ENCODE measurements at regions not wholly inside any gene's neighbourhood (a gene's known extent, or its start where the extent isn't known, plus 50 kb on each side); places are given as distances from the start of the nearest gene placed in this dataset.

DNA sequence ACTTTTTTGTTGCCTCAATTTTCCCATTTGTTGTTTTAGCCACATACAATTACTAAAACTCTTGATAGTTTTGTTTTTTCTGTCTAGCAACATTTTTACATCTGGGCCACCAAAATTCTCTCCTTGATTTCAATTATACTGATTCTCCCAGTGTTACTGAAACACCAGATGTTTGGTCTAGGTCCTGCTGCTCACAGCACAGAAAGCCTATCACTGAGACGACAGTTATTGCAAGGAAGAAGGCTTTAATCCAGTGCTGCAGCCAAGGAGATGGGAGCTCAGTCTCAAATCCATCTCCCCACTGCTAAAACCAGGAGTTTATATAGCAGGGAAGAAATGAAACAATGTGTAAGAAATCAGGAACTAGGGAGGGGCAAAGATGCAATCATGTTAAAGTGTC is 837.7 kb upstream of the CNTN5 start:
- TF ChIP-seq, protein P1, sequence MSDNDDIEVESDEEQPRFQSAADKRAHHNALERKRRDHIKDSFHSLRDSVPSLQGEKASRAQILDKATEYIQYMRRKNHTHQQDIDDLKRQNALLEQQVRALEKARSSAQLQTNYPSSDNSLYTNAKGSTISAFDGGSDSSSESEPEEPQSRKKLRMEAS (IDR thresholded peaks at IDR 0.05; ENCODE audit: low read depth): no peak
- TF ChIP-seq ELF1 (IDR thresholded peaks at IDR 0.05) (no peak), MXI1 (IDR thresholded peaks at IDR 0.05; ENCODE audit: low read depth, low read length) (no peak), RXRA (IDR thresholded peaks at IDR 0.05; ENCODE audit: borderline replicate concordance, low read depth) (no peak), FOSL2 (IDR thresholded peaks at IDR 0.05; ENCODE audit: borderline replicate concordance, low read depth) (no peak), RCOR1 (IDR thresholded peaks at IDR 0.05; ENCODE audit: low read length) (no peak), GATA2 (CRISPR knock-in tag; IDR thresholded peaks at IDR 0.05) (no peak), SIN3A (IDR thresholded peaks at IDR 0.05; ENCODE audit: borderline replicate concordance, low read depth, low read length) (no peak), EZH2phosphoT487 (IDR thresholded peaks at IDR 0.05; ENCODE audit: borderline replicate concordance, low read depth) (no peak), FOXJ3 (CRISPR knock-in tag; IDR thresholded peaks at IDR 0.05) (no peak), POLR2AphosphoS5 (IDR thresholded peaks at IDR 0.05; ENCODE audit: low read depth, low read length) (no peak), EP300 (IDR thresholded peaks at IDR 0.05; ENCODE audit: borderline replicate concordance in 1 of 2, low read depth in 1 of 2, low read length in 1 of 2) (no peak), CHD2 (IDR thresholded peaks at IDR 0.05; ENCODE audit: low read length, partially characterized antibody) (no peak)
- TF ChIP-seq, protein P2, sequence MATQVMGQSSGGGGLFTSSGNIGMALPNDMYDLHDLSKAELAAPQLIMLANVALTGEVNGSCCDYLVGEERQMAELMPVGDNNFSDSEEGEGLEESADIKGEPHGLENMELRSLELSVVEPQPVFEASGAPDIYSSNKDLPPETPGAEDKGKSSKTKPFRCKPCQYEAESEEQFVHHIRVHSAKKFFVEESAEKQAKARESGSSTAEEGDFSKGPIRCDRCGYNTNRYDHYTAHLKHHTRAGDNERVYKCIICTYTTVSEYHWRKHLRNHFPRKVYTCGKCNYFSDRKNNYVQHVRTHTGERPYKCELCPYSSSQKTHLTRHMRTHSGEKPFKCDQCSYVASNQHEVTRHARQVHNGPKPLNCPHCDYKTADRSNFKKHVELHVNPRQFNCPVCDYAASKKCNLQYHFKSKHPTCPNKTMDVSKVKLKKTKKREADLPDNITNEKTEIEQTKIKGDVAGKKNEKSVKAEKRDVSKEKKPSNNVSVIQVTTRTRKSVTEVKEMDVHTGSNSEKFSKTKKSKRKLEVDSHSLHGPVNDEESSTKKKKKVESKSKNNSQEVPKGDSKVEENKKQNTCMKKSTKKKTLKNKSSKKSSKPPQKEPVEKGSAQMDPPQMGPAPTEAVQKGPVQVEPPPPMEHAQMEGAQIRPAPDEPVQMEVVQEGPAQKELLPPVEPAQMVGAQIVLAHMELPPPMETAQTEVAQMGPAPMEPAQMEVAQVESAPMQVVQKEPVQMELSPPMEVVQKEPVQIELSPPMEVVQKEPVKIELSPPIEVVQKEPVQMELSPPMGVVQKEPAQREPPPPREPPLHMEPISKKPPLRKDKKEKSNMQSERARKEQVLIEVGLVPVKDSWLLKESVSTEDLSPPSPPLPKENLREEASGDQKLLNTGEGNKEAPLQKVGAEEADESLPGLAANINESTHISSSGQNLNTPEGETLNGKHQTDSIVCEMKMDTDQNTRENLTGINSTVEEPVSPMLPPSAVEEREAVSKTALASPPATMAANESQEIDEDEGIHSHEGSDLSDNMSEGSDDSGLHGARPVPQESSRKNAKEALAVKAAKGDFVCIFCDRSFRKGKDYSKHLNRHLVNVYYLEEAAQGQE (IDR thresholded peaks at IDR 0.05; ENCODE audit: low read depth, low read length): no peak
- TF ChIP-seq, protein P3, sequence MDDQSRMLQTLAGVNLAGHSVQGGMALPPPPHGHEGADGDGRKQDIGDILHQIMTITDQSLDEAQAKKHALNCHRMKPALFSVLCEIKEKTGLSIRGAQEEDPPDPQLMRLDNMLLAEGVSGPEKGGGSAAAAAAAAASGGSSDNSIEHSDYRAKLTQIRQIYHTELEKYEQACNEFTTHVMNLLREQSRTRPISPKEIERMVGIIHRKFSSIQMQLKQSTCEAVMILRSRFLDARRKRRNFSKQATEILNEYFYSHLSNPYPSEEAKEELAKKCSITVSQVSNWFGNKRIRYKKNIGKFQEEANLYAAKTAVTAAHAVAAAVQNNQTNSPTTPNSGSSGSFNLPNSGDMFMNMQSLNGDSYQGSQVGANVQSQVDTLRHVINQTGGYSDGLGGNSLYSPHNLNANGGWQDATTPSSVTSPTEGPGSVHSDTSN (IDR thresholded peaks at IDR 0.05): no peak
- TF ChIP-seq, protein P4, sequence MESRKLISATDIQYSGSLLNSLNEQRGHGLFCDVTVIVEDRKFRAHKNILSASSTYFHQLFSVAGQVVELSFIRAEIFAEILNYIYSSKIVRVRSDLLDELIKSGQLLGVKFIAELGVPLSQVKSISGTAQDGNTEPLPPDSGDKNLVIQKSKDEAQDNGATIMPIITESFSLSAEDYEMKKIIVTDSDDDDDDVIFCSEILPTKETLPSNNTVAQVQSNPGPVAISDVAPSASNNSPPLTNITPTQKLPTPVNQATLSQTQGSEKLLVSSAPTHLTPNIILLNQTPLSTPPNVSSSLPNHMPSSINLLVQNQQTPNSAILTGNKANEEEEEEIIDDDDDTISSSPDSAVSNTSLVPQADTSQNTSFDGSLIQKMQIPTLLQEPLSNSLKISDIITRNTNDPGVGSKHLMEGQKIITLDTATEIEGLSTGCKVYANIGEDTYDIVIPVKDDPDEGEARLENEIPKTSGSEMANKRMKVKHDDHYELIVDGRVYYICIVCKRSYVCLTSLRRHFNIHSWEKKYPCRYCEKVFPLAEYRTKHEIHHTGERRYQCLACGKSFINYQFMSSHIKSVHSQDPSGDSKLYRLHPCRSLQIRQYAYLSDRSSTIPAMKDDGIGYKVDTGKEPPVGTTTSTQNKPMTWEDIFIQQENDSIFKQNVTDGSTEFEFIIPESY (IDR thresholded peaks at IDR 0.05; ENCODE audit: borderline replicate concordance, low read depth): no peak
- ChIA-PET CTCF (no interaction called here), POLR2A (no interaction called here)
- no peaks in the 10 kb centered on the region for H3K36me3 ChIP-seq (replicated peaks in 1 of 2; ENCODE audit: control insufficient read depth in 1 of 2, insufficient read depth in 2 of 2, low read length in 1 of 2)
- no peak overlapping the region for H3K4me2 ChIP-seq
- H3K9ac ChIP-seq: no peak overlapping the region
- no peaks in the 10 kb centered on the region for H4K20me1 ChIP-seq (ENCODE audit: insufficient read depth)
- H3K9me3 ChIP-seq: no peaks in the 10 kb centered on the region
- H2AFZ ChIP-seq (ENCODE audit: low read depth): peak overlapping the region; percentile 50; the same call in 1 of the 2 replicates
- no peaks in the 10 kb centered on the region for H3F3A ChIP-seq (replicated peaks; ENCODE audit: insufficient read depth)
- no peak overlapping the region for H3K27ac ChIP-seq (ENCODE audit: low read depth in 2 of 2, low read length in 1 of 2)
- WGBS (ENCODE audit: low lambda C conversion rate): 5% methylated on average over 1 of the region's 1 CpG
- 0 out of 2 replicates have a peak, but pooled peaks cover 4% of the 10 kb centered on the region for H3K9me2 ChIP-seq
- no peaks in the 10 kb centered on the region for H3K79me2 ChIP-seq (ENCODE audit: insufficient read depth)
- no peaks in the 10 kb centered on the region; a peak in 1 of 4 replicates for H3K4me1 ChIP-seq (ENCODE audit: control insufficient read depth in 1 of 2, insufficient read depth in 2 of 2, low read depth in 1 of 2, low read length in 1 of 2)
- no peak for DNase-seq
- no peak overlapping the region for H3K4me3 ChIP-seq (ENCODE audit: low read depth in 2 of 2, low read length in 1 of 2)
- no peaks in the 10 kb centered on the region for H3K27me3 ChIP-seq (ENCODE audit: insufficient read depth)

All from SK-N-SH (cell line).